HL-60 (cell line): ENCODE measurements at regions not wholly inside any gene's neighbourhood (a gene's known extent, or its start where the extent isn't known, plus 50 kb on each side); places are given as distances from the start of the nearest gene placed in this dataset.

Experiments
- GABPA ChIP-seq: IDR thresholded peaks from 2 replicates; pipeline ENCODE4 v1.6.1; 2012; ENCODE audit warnings: low read depth
- POLR2AphosphoS5 ChIP-seq: IDR thresholded peaks from 2 replicates; pipeline ENCODE4 v1.6.1; 2012; ENCODE audit warnings: low read depth
- TF ChIP-seq, protein P1 (sequence below): IDR thresholded peaks from one replicate; pipeline ENCODE4 v1.5.1; 2011; ENCODE audit warnings: low read length, control low read depth, inconsistent platforms; ENCODE audit not compliant: insufficient read depth

DNA sequence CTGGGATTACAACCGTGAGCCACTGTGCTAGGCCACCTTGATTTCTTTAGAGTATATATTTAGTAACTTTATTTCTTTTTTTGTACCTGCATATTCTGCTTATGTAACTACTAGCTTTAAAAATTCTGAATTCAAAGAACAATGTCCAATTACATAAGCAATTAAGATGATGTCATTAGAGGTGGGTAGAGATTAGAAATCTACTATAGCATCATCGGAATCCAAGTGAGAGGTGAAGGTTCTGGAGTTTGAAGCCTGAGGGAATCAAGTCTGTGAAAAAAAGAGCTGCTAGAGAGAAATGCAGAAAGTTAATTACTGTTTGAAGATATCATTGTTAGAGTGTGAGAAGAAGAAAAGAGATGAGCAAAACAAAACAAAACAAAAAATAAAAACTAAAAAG lies 79.0 kb upstream of the ENPEP start:
- TF ChIP-seq GABPA (no peak), POLR2AphosphoS5 (no peak)
- TF ChIP-seq, protein P1, sequence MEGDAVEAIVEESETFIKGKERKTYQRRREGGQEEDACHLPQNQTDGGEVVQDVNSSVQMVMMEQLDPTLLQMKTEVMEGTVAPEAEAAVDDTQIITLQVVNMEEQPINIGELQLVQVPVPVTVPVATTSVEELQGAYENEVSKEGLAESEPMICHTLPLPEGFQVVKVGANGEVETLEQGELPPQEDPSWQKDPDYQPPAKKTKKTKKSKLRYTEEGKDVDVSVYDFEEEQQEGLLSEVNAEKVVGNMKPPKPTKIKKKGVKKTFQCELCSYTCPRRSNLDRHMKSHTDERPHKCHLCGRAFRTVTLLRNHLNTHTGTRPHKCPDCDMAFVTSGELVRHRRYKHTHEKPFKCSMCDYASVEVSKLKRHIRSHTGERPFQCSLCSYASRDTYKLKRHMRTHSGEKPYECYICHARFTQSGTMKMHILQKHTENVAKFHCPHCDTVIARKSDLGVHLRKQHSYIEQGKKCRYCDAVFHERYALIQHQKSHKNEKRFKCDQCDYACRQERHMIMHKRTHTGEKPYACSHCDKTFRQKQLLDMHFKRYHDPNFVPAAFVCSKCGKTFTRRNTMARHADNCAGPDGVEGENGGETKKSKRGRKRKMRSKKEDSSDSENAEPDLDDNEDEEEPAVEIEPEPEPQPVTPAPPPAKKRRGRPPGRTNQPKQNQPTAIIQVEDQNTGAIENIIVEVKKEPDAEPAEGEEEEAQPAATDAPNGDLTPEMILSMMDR = no peak
